Mesendoderm (in vitro differentiated cells): ENCODE measurements at regions not wholly inside any gene's neighbourhood (a gene's known extent, or its start where the extent isn't known, plus 50 kb on each side); places are given as distances from the start of the nearest gene placed in this dataset.
"Not testable (repeated sequence)": the region's sequence is repeated elsewhere in the genome, so short reads cannot be mapped to it uniquely, and the experiment has no call there.

Source experiments
- DNase-seq: peaks from one replicate; pipeline ENCODE4 v3.0.0; 2013
- H2AK5ac ChIP-seq: 2 replicates; pipeline ENCODE4 v1.6.1; 2013; ENCODE audit warnings: low read length, inconsistent platforms
- H2BK120ac ChIP-seq: 2 replicates; pipeline ENCODE4 v1.6.1; 2013; ENCODE audit warnings: low read depth, mild to moderate bottlenecking, low read length, moderate library complexity, mixed read lengths
- H2BK15ac ChIP-seq: replicated peaks from 2 replicates; pipeline ENCODE4 v1.6.1; 2013; ENCODE audit warnings: low read depth, mild to moderate bottlenecking, moderate library complexity
- H2BK5ac ChIP-seq: 2 replicates; pipeline ENCODE4 v1.6.1; 2013; ENCODE audit warnings: low read length, inconsistent platforms
- H3K18ac ChIP-seq: 2 replicates; pipeline ENCODE4 v1.6.1; 2013; ENCODE audit warnings: mild to moderate bottlenecking, low read length, mixed read lengths
- H3K23ac ChIP-seq: one replicate; pipeline ENCODE4 v1.6.1; 2013; ENCODE audit warnings: low read length
- H3K27ac ChIP-seq: 2 replicates; pipeline ENCODE4 v1.5.1; 2013; ENCODE audit warnings: low read depth, mild to moderate bottlenecking, inconsistent platforms, low read length, moderate library complexity
- H3K27me3 ChIP-seq: 2 replicates; pipeline ENCODE4 v1.6.1; 2013; ENCODE audit warnings: low read length, control low read depth, mild to moderate bottlenecking, inconsistent platforms; ENCODE audit not compliant: insufficient read depth, poor library complexity
- H3K36me3 ChIP-seq: 2 replicates; pipeline ENCODE4 v1.6.1; 2013; ENCODE audit warnings: low read length, inconsistent platforms; ENCODE audit not compliant: control insufficient read depth, insufficient read depth
- H3K4ac ChIP-seq: one replicate; pipeline ENCODE4 v1.6.1; 2013; ENCODE audit warnings: low read depth, mild to moderate bottlenecking, low read length, moderate library complexity
- H3K4me1 ChIP-seq: 2 replicates; pipeline ENCODE4 v1.6.1; 2013; ENCODE audit warnings: low read depth, low read length, inconsistent platforms; ENCODE audit not compliant: control insufficient read depth
- H3K4me2 ChIP-seq: 2 replicates; pipeline ENCODE4 v1.6.1; 2013; ENCODE audit warnings: low read length
- H3K4me3 ChIP-seq: 2 replicates; pipeline ENCODE4 v1.5.1; 2013; ENCODE audit warnings: mild to moderate bottlenecking, low read length
- H3K56ac ChIP-seq: one replicate; pipeline ENCODE4 v1.6.1; 2013; ENCODE audit warnings: low read length
- H3K79me1 ChIP-seq: 2 replicates; pipeline ENCODE4 v1.6.1; 2013; ENCODE audit warnings: low read length, inconsistent platforms
- H3K79me2 ChIP-seq: 2 replicates; pipeline ENCODE4 v1.6.1; 2013; ENCODE audit warnings: mild to moderate bottlenecking, low read length; ENCODE audit not compliant: control insufficient read depth, insufficient read depth
- H3K9ac ChIP-seq: 2 replicates; pipeline ENCODE4 v1.6.1; 2013; ENCODE audit warnings: low read length, inconsistent platforms
- H4K5ac ChIP-seq: one replicate; pipeline ENCODE4 v1.6.1; 2013; ENCODE audit warnings: low read length
- H4K8ac ChIP-seq: one replicate; pipeline ENCODE4 v1.6.1; 2013; ENCODE audit warnings: low read depth, mild to moderate bottlenecking, control low read depth, low read length, moderate library complexity
- WGBS: extraction: QIAGEN DNeasy Blood & Tissue Kit; methylation state at CpG from one replicate; pipeline ENCODE4 v1.1.7; 2013; ENCODE audit warnings: low lambda C conversion rate, missing lambda C conversion rate; ENCODE audit not compliant: insufficient coverage; ENCODE audit errors: extremely low coverage; 5-methylcytosine and 5-hydroxymethylcytosine counted together

- not testable (repeated sequence) for H3K79me2 ChIP-seq, H3K18ac ChIP-seq, H3K4ac ChIP-seq, H2BK5ac ChIP-seq, H3K27ac ChIP-seq, H3K79me1 ChIP-seq, H4K8ac ChIP-seq, H2BK120ac ChIP-seq, H3K4me2 ChIP-seq, H3K4me3 ChIP-seq, H2AK5ac ChIP-seq, H3K27me3 ChIP-seq, H3K4me1 ChIP-seq, H4K5ac ChIP-seq, H3K36me3 ChIP-seq, H2BK15ac ChIP-seq, H3K23ac ChIP-seq
- WGBS = no CpG with 5 or more reads among the region's 32 CpGs
- Histone ChIP-seq H3K56ac (peak overlapping the region; percentile 74), H3K9ac (peak overlapping the region; percentile 17)
- DNase-seq = peak; percentile 84
Measured at GRCh38 chr17:30697619-30698460, 126.7 kb downstream of the CRLF3 start.

GRCh38 chr17:30696234-30696633, 128.3 kb downstream of the CRLF3 start:
- Histone ChIP-seq H3K4me1 (no peaks in the 10 kb centered on the region), H3K79me1 (no peaks in the 10 kb centered on the region), H3K36me3 (no peaks in the 10 kb centered on the region), H4K5ac (no peak overlapping the region), H3K4me3 (no peak overlapping the region), H4K8ac (no peak overlapping the region), H3K9ac (no peak overlapping the region), H3K23ac (no peak overlapping the region), H3K79me2 (no peaks in the 10 kb centered on the region), H3K4me2 (no peak overlapping the region), H2BK120ac (no peak overlapping the region), H3K27ac (no peak overlapping the region), H3K27me3 (no peaks in the 10 kb centered on the region), H2AK5ac (no peak overlapping the region), H3K18ac (no peak overlapping the region), H2BK15ac (no peak overlapping the region), H3K56ac (no peak overlapping the region), H3K4ac (no peak overlapping the region), H2BK5ac (no peak overlapping the region)
- DNase-seq = no peak
- no CpG with 5 or more reads among the region's 5 CpGs for WGBS

GRCh38 chr17:30695265-30695811, 129.2 kb downstream of the CRLF3 start:
- H3K79me2 ChIP-seq, H3K4me1 ChIP-seq, H4K5ac ChIP-seq, H2BK5ac ChIP-seq, H3K23ac ChIP-seq, H3K79me1 ChIP-seq, H3K27ac ChIP-seq, H3K4me2 ChIP-seq, H2AK5ac ChIP-seq, H3K9ac ChIP-seq, H4K8ac ChIP-seq, H3K27me3 ChIP-seq, H3K56ac ChIP-seq, H3K18ac ChIP-seq, H3K36me3 ChIP-seq, H2BK15ac ChIP-seq, H3K4me3 ChIP-seq, H2BK120ac ChIP-seq: not testable (repeated sequence)
- peak overlapping the region; percentile 9 for H3K4ac ChIP-seq
- peak; percentile 48 for DNase-seq
- WGBS = no CpG with 5 or more reads among the region's 1 CpG

GRCh38 chr17:30693772-30694171, 130.7 kb downstream of the CRLF3 start:
- H3K4me3 ChIP-seq, H2BK5ac ChIP-seq, H3K23ac ChIP-seq, H4K8ac ChIP-seq, H3K4ac ChIP-seq, H3K79me2 ChIP-seq, H3K4me1 ChIP-seq, H2BK120ac ChIP-seq, H3K27me3 ChIP-seq, H2BK15ac ChIP-seq, H3K79me1 ChIP-seq, H4K5ac ChIP-seq, H2AK5ac ChIP-seq, H3K27ac ChIP-seq, H3K18ac ChIP-seq, H3K36me3 ChIP-seq: not testable (repeated sequence)
- Histone ChIP-seq H3K56ac (peak overlapping the region; percentile 42), H3K4me2 (peak overlapping the region; percentile 9), H3K9ac (peak overlapping the region; percentile 16)
- peak; percentile 72 for DNase-seq
- WGBS = no CpG with 5 or more reads among the region's 20 CpGs

GRCh38 chr17:30689266-30690000, 135.1 kb downstream of the CRLF3 start:
- H3K4me2 ChIP-seq, H2AK5ac ChIP-seq, H3K4me3 ChIP-seq, H2BK120ac ChIP-seq, H3K56ac ChIP-seq, H3K9ac ChIP-seq, DNase-seq, H4K5ac ChIP-seq, H3K27ac ChIP-seq, H2BK5ac ChIP-seq, H3K4me1 ChIP-seq, H3K18ac ChIP-seq, H3K79me1 ChIP-seq, H3K79me2 ChIP-seq, H4K8ac ChIP-seq, H2BK15ac ChIP-seq, H3K36me3 ChIP-seq, H3K4ac ChIP-seq, H3K27me3 ChIP-seq, H3K23ac ChIP-seq: not testable (repeated sequence)
- WGBS = no CpG with 5 or more reads among the region's 14 CpGs
